T-cell (primary cell): ENCODE measurements at regions not wholly inside any gene's neighbourhood (a gene's known extent, or its start where the extent isn't known, plus 50 kb on each side); places are given as distances from the start of the nearest gene placed in this dataset.

Source experiments
- ATAC-seq, 4 experiments: fragments of 200-7000 bp in 3 of 4; fragments of 150-1000 bp in 1 of 4; cut with Tn5 transposase; replicated peaks in 1 of 4; 1 replicate in 3 of 4; 2 replicates in 1 of 4; pipeline ENCODE4 v1.10.0; 2021; ENCODE audit warnings: moderate library complexity in 3 of 4, mild to moderate bottlenecking in 2 of 4, moderate number of reproducible peaks in 1 of 4
- CTCF ChIA-PET, 2 donors: fragments of 300-600 bp; sonication (Branson Sonifier 250); formaldehyde crosslinking; loops; one replicate each; lab custom pipeline; 2022; ENCODE audit warnings: antibody characterized with exemption in 2 of 2; lab: Charles Lee
- POLR2A ChIA-PET, 2 donors: fragments of 300-600 bp; sonication (Branson Sonifier 250); formaldehyde crosslinking; loops; one replicate each; lab custom pipeline; 2022; ENCODE audit warnings: antibody characterized with exemption in 2 of 2; lab: Charles Lee
- DNase-seq, 35 experiments: peaks; one replicate each; pipeline versions ENCODE4 v3.0.0 to v3.0.0-alpha.2; 2013 to 2023
- H3K27ac ChIP-seq: one replicate; pipeline ENCODE4 v1.5.1; 2013; ENCODE audit warnings: low read length
- H3K27me3 ChIP-seq, 2 experiments: replicated peaks in 1 of 2; 1 replicate in 1 of 2; 2 replicates in 1 of 2; pipeline versions ENCODE4 v1.6.1 to v1.7.0; 2013; ENCODE audit warnings: low read length in 1 of 2, mixed read lengths in 1 of 2; ENCODE audit not compliant: control insufficient read depth in 2 of 2, insufficient read depth in 2 of 2; ENCODE audit errors: extremely low read depth in 1 of 2
- H3K36me3 ChIP-seq, 2 donors: 1 replicate in 1 of 2; 2 replicates in 1 of 2; pipeline versions ENCODE4 v1.6.1 to v1.7.0; 2013; ENCODE audit warnings: low read length in 1 of 2; ENCODE audit not compliant: control insufficient read depth in 2 of 2, insufficient read depth in 1 of 2; ENCODE audit errors: extremely low read depth in 1 of 2
- H3K4me1 ChIP-seq, 2 experiments: 1 replicate in 1 of 2; 2 replicates in 1 of 2; pipeline versions ENCODE4 v1.6.1 to v1.7.0; 2013; ENCODE audit warnings: low read length in 2 of 2, mixed read lengths in 1 of 2; ENCODE audit not compliant: insufficient read depth in 2 of 2, control insufficient read depth in 1 of 2; ENCODE audit errors: extremely low read depth in 1 of 2
- H3K4me3 ChIP-seq, 2 donors: 1 replicate in 1 of 2; 2 replicates in 1 of 2; pipeline versions ENCODE4 v1.5.1 to v1.7.0; 2013; ENCODE audit warnings: mild to moderate bottlenecking in 2 of 2, low read length in 1 of 2, moderate library complexity in 1 of 2; ENCODE audit not compliant: control insufficient read depth in 1 of 2; ENCODE audit errors: extremely low read depth in 1 of 2
- H3K9me3 ChIP-seq: 2 replicates; pipeline ENCODE4 v1.7.0; 2013
- H3K27ac Mint-ChIP-seq, 2 donors: one replicate each; pipeline ENCODE4 v1.8.0; 2020 to 2021; ENCODE audit warnings: mild to moderate bottlenecking in 2 of 2, mixed read lengths in 2 of 2
- H3K27me3 Mint-ChIP-seq, 2 donors: one replicate each; pipeline ENCODE4 v1.8.0; 2021 to 2022; ENCODE audit warnings: mixed read lengths in 2 of 2
- H3K36me3 Mint-ChIP-seq: one replicate; pipeline ENCODE4 v1.8.0; 2021; ENCODE audit warnings: mixed read lengths
- H3K4me1 Mint-ChIP-seq, 3 donors: one replicate each; pipeline ENCODE4 v1.8.0; 2020 to 2022; ENCODE audit warnings: mixed read lengths in 3 of 3, mild to moderate bottlenecking in 1 of 3
- H3K4me3 Mint-ChIP-seq, 3 donors: one replicate each; pipeline ENCODE4 v1.8.0; 2020 to 2022; ENCODE audit warnings: mild to moderate bottlenecking in 3 of 3, mixed read lengths in 3 of 3, moderate library complexity in 3 of 3
- H3K9me3 Mint-ChIP-seq, 3 donors: one replicate each; pipeline ENCODE4 v1.8.0; 2020 to 2022; ENCODE audit warnings: mixed read lengths in 3 of 3
- WGBS: methylation state at CpG from one replicate; pipeline ENCODE4 v1.1.5; 2013; ENCODE audit warnings: missing lambda C conversion rate; ENCODE audit not compliant: insufficient coverage; 5-methylcytosine and 5-hydroxymethylcytosine counted together

DNA sequence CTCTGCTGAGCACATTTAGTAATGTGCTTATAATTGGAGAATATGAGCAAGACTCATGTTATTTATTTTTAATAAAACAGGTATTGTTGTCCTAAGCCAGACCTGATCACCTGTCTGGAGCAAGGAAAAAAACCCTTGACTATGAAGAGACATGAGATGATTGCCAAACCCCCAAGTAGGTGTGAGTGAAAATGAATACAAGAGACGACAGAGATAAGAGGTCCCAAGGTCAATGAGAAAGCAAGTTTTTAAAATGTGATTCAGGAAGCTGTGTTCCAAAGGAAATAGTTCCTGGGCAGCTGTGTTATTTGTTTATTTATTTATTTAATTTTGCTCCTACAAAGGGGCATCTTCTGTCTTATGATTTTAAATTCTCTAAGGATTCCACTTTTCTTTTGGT, 83.1 kb downstream of the ZNF486 start:
- Mint-ChIP-seq H3K36me3 (no peaks in the 10 kb centered on the region), H3K4me1 (no peaks in the 10 kb centered on the region), H3K9me3 (no peaks in the 10 kb centered on the region), H3K27me3 (no peaks in the 10 kb centered on the region), H3K4me3 (no peak overlapping the region), H3K27ac (no peak overlapping the region)
- Histone ChIP-seq H3K9me3 (no peaks in the 10 kb centered on the region), H3K36me3 (no peaks in the 10 kb centered on the region), H3K27me3 (no peaks in the 10 kb centered on the region), H3K4me3 (no peak overlapping the region), H3K27ac (no peak overlapping the region), H3K4me1 (no peaks in the 10 kb centered on the region)
- ChIA-PET CTCF (interaction anchor here in 1 of 2 donors (0.6 kb wide), 1 partner anchor 525 kb away, joined by 6 read pairs; no protein-coding TSS in a partner anchor), POLR2A (no interaction called here)
- WGBS, result 67% methylated on average over 1 of the region's 1 CpG
- no peak for DNase-seq
- ATAC-seq, result no peak
